K562 (cell line): ENCODE measurements at regions not wholly inside any gene's neighbourhood (a gene's known extent, or its start where the extent isn't known, plus 50 kb on each side); places are given as distances from the start of the nearest gene placed in this dataset.

Experiments used
- CHD1 ChIP-seq: fragments of 200-600 bp; sonication (generic); IDR thresholded peaks from one replicate; pipeline ENCODE4 v1.6.1; 2012; ENCODE audit warnings: mild to moderate bottlenecking, moderate library complexity, low read length, inconsistent platforms
- FOXK2 ChIP-seq, 2 experiments: fragments of 450-650 bp; IDR thresholded peaks in 1 of 2; conservative IDR thresholded peaks in 1 of 2; 2 replicates each; pipeline ENCODE4 v1.6.1; 2016; ENCODE audit warnings: low read depth in 2 of 2, mild to moderate bottlenecking in 1 of 2
- HDAC6 ChIP-seq: IDR thresholded peaks from 2 replicates; pipeline ENCODE4 v1.6.1; 2012; ENCODE audit warnings: low read depth, mild to moderate bottlenecking, control low read depth, inconsistent platforms, low read length, moderate library complexity
- PYGO2 ChIP-seq: fragments of 450-650 bp; IDR thresholded peaks from 2 replicates; pipeline ENCODE4 v1.6.1; 2016; ENCODE audit warnings: mild to moderate bottlenecking, missing genetic modification characterization, moderate library complexity, missing compliant biosample characterization
- SLC30A9 ChIP-seq: fragments of 250-450 bp; sonication (Bioruptor Pico); IDR thresholded peaks from 2 replicates; pipeline ENCODE4 v1.8.0; 2022; ENCODE audit warnings: mild to moderate bottlenecking, moderate library complexity
- ZNF217 ChIP-seq: sonication (generic); formaldehyde crosslinking; IDR thresholded peaks from 2 replicates; pipeline ENCODE4 v1.8.0; 2022; ENCODE audit warnings: mild to moderate bottlenecking, missing genetic modification reagents
- ZNF24 ChIP-seq: fragments of 450-650 bp; IDR thresholded peaks from 2 replicates; pipeline ENCODE4 v1.6.1; 2016
- ZNF282 ChIP-seq: sonication (generic); formaldehyde crosslinking; IDR thresholded peaks from 2 replicates; pipeline ENCODE4 v1.8.1; 2023; ENCODE audit warnings: missing genetic modification reagents
- ZNF41 ChIP-seq: fragments of 250-450 bp; sonication (Bioruptor Pico); conservative IDR thresholded peaks from 2 replicates; pipeline ENCODE4 v1.4.0; 2020; ENCODE audit warnings: mild to moderate bottlenecking
- ZNF445 ChIP-seq: fragments of 250-450 bp; sonication (Bioruptor Pico); IDR thresholded peaks from 2 replicates; pipeline ENCODE4 v1.4.0; 2020; ENCODE audit warnings: low read depth, mild to moderate bottlenecking, moderate library complexity
- TF ChIP-seq, protein P1 (sequence below): IDR thresholded peaks from 3 replicates; pipeline ENCODE4 v1.6.1; 2011; ENCODE audit warnings: borderline replicate concordance, mild to moderate bottlenecking; ENCODE audit not compliant: insufficient read length, insufficient read depth
- TF ChIP-seq, protein P2 (sequence below), 3 experiments: IDR thresholded peaks in 2 of 3; conservative IDR thresholded peaks in 1 of 3; 2 replicates each; pipeline ENCODE4 v1.5.1; 2011 to 2012; ENCODE audit warnings: low read length in 3 of 3, mild to moderate bottlenecking in 3 of 3, control low read depth in 2 of 3, improper control_type of control experiment in 1 of 3, inconsistent platforms in 1 of 3, low read depth in 1 of 3, mixed read lengths in 1 of 3, moderate library complexity in 1 of 3; ENCODE audit not compliant: insufficient read depth in 2 of 3
- TF ChIP-seq, protein P3 (sequence below): fragments of 250-450 bp; sonication (Bioruptor Pico); IDR thresholded peaks from 2 replicates; pipeline ENCODE4 v1.4.0; 2020; ENCODE audit warnings: borderline replicate concordance

DNA sequence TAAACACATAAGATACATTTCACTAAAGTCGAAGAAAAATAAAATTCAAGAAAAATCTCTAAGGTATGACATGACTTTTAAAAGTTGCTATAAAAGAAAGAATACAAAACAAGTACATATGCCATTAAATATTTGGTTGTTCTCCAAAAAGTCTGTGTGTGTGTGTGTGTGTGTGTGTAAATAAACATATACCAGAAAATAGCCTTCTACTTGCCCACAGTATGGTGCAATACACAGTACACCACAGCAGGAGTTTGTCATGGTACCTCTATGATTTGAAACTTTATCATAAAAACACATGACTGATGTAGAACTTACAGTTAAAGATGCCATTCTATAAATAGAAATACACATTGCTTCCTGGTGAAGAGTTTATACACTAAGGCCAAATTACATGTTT, 692.7 kb upstream of the MGAT4C start:
- TF ChIP-seq FOXK2 (conservative IDR thresholded peaks at IDR 0.05 in 1 of 2, IDR thresholded peaks at IDR 0.05 in 1 of 2; ENCODE audit: low read depth in 2 of 2) (no peak), ZNF24 (no peak), HDAC6 (no peak), PYGO2 (tag) (no peak), CHD1 (no peak), ZNF445 (CRISPR knock-in tag) (no peak), ZNF282 (CRISPR knock-in tag) (no peak), SLC30A9 (no peak), ZNF217 (CRISPR knock-in tag) (no peak), ZNF41 (CRISPR knock-in tag) (no peak)
- TF ChIP-seq, protein P1, sequence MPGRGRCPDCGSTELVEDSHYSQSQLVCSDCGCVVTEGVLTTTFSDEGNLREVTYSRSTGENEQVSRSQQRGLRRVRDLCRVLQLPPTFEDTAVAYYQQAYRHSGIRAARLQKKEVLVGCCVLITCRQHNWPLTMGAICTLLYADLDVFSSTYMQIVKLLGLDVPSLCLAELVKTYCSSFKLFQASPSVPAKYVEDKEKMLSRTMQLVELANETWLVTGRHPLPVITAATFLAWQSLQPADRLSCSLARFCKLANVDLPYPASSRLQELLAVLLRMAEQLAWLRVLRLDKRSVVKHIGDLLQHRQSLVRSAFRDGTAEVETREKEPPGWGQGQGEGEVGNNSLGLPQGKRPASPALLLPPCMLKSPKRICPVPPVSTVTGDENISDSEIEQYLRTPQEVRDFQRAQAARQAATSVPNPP: no peak
- TF ChIP-seq, protein P2, sequence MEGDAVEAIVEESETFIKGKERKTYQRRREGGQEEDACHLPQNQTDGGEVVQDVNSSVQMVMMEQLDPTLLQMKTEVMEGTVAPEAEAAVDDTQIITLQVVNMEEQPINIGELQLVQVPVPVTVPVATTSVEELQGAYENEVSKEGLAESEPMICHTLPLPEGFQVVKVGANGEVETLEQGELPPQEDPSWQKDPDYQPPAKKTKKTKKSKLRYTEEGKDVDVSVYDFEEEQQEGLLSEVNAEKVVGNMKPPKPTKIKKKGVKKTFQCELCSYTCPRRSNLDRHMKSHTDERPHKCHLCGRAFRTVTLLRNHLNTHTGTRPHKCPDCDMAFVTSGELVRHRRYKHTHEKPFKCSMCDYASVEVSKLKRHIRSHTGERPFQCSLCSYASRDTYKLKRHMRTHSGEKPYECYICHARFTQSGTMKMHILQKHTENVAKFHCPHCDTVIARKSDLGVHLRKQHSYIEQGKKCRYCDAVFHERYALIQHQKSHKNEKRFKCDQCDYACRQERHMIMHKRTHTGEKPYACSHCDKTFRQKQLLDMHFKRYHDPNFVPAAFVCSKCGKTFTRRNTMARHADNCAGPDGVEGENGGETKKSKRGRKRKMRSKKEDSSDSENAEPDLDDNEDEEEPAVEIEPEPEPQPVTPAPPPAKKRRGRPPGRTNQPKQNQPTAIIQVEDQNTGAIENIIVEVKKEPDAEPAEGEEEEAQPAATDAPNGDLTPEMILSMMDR (IDR thresholded peaks at IDR 0.05 in 2 of 3, conservative IDR thresholded peaks at IDR 0.05 in 1 of 3; ENCODE audit: insufficient read depth in 2 of 3, low read depth in 1 of 3, low read length in 3 of 3): no peak
- TF ChIP-seq, protein P3, sequence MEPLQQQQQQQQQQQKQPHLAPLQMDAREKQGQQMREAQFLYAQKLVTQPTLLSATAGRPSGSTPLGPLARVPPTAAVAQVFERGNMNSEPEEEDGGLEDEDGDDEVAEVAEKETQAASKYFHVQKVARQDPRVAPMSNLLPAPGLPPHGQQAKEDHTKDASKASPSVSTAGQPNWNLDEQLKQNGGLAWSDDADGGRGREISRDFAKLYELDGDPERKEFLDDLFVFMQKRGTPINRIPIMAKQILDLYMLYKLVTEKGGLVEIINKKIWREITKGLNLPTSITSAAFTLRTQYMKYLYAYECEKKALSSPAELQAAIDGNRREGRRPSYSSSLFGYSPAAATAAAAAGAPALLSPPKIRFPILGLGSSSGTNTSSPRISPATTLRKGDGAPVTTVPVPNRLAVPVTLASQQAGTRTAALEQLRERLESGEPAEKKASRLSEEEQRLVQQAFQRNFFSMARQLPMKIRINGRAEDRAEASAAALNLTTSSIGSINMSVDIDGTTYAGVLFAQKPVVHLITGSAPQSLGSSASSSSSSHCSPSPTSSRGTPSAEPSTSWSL (CRISPR knock-in tag): no peak
